SH-SY5Y (cell line): ENCODE measurements at regions not wholly inside any gene's neighbourhood (a gene's known extent, or its start where the extent isn't known, plus 50 kb on each side); places are given as distances from the start of the nearest gene placed in this dataset.

Source experiments
- GATA2 ChIP-seq: IDR thresholded peaks from 2 replicates; pipeline ENCODE4 v1.6.1; 2011; ENCODE audit warnings: mild to moderate bottlenecking, low read depth, low read length
- GATA3 ChIP-seq: IDR thresholded peaks from 2 replicates; pipeline ENCODE4 v1.6.1; 2011; ENCODE audit warnings: low read depth, mild to moderate bottlenecking, low read length, moderate library complexity

- TF ChIP-seq GATA2: no peak
- no peak for TF ChIP-seq GATA3
Measured at GRCh38 chr6:144664947-144665346, 379.8 kb downstream of the UTRN start.
